Right lobe of liver (tissue), 6 donors: ENCODE measurements at regions not wholly inside any gene's neighbourhood (a gene's known extent, or its start where the extent isn't known, plus 50 kb on each side); places are given as distances from the start of the nearest gene placed in this dataset.

Experiments
- ATAC-seq, 4 donors: fragments of 200-7000 bp; cut with Tn5 transposase; one replicate each; pipeline ENCODE4 v1.9.1; 2020; ENCODE audit warnings: mild to moderate bottlenecking in 4 of 4, moderate library complexity in 4 of 4
- DNase-seq, 3 donors: peaks; one replicate each; pipeline ENCODE4 v3.0.0-alpha.2; 2020
- H3K27ac ChIP-seq, 3 donors: fragments of 200-600 bp; one replicate each; pipeline ENCODE4 v1.8.0; 2022
- H3K27me3 ChIP-seq, 2 donors: fragments of 200-600 bp; one replicate each; pipeline ENCODE4 v1.8.0; 2022
- H3K36me3 ChIP-seq, 4 donors: fragments of 200-600 bp; sonication (generic) in 1 of 4; one replicate each; pipeline versions ENCODE4 v1.5.1 to v1.8.0; 2017 to 2022; ENCODE audit warnings: control low read depth in 1 of 4
- H3K4me1 ChIP-seq, 4 donors: fragments of 200-600 bp; sonication (generic) in 1 of 4; one replicate each; pipeline versions ENCODE4 v1.5.1 to v1.8.0; 2017 to 2022; ENCODE audit warnings: control low read depth in 1 of 4
- H3K4me3 ChIP-seq, 3 donors: fragments of 200-600 bp; one replicate each; pipeline ENCODE4 v1.8.0; 2022
- H3K9me3 ChIP-seq, 4 donors: fragments of 200-600 bp; sonication (generic) in 1 of 4; one replicate each; pipeline versions ENCODE4 v1.5.1 to v1.8.0; 2017 to 2022; ENCODE audit warnings: control low read depth in 1 of 4
- POLR2A ChIP-seq: fragments of 450-650 bp; IDR thresholded peaks from one replicate; pipeline ENCODE4 v1.6.1; 2017; ENCODE audit warnings: antibody characterized with exemption, mild to moderate bottlenecking
- WGBS: methylation state at CpG from one replicate; pipeline ENCODE4 v1.1.6; 2018; ENCODE audit warnings: low coverage, low lambda C conversion rate; ENCODE audit not compliant: insufficient coverage; ENCODE audit errors: missing lambda C conversion rate; 5-methylcytosine and 5-hydroxymethylcytosine counted together
- intact Hi-C, 2 donors: fragments of 100-400 bp; cut with DNase I; formaldehyde crosslinking; loops; one replicate each; pipeline versions ENCODE4 v1.11.2 to v1.14.1; 2022
- TF ChIP-seq, protein P1 (sequence below), 4 donors: fragments of 200-600 bp in 3 of 4; fragments of 450-650 bp in 1 of 4; IDR thresholded peaks; one replicate each; pipeline versions ENCODE4 v1.5.1 to v1.8.0; 2016 to 2022; ENCODE audit warnings: antibody characterized with exemption in 4 of 4, mild to moderate bottlenecking in 2 of 4
- donor health status: DM: no; HTN: yes; CAD: no.
- donor health status: DM: no; HTN: no; CAD: no.
- donor health status: DM: no; HTN: no; CAD: no.
- donor health status: DM: no; HTN: yes; CAD: no.
- donor health status: DM: no; HTN: yes; CAD: no.

- Histone ChIP-seq H3K36me3 (no peaks in the 10 kb centered on the region), H3K4me1 (no peaks in the 10 kb centered on the region), H3K27ac (no peak overlapping the region), H3K9me3 (no peaks in the 10 kb centered on the region), H3K4me3 (no peak overlapping the region), H3K27me3 (no peaks in the 10 kb centered on the region)
- no peak for TF ChIP-seq POLR2A
- TF ChIP-seq, protein P1, sequence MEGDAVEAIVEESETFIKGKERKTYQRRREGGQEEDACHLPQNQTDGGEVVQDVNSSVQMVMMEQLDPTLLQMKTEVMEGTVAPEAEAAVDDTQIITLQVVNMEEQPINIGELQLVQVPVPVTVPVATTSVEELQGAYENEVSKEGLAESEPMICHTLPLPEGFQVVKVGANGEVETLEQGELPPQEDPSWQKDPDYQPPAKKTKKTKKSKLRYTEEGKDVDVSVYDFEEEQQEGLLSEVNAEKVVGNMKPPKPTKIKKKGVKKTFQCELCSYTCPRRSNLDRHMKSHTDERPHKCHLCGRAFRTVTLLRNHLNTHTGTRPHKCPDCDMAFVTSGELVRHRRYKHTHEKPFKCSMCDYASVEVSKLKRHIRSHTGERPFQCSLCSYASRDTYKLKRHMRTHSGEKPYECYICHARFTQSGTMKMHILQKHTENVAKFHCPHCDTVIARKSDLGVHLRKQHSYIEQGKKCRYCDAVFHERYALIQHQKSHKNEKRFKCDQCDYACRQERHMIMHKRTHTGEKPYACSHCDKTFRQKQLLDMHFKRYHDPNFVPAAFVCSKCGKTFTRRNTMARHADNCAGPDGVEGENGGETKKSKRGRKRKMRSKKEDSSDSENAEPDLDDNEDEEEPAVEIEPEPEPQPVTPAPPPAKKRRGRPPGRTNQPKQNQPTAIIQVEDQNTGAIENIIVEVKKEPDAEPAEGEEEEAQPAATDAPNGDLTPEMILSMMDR (IDR thresholded peaks at IDR 0.05) = no peak
- 64% methylated on average over 6 of the region's 10 CpGs for WGBS
- intact Hi-C loops = no loop called here
- ATAC-seq = no peak
- DNase-seq = no peak
These were observed 131.5 kb downstream of the RNASET2 start for GRCh38 chr6:166824880-166825250.

- no peak for TF ChIP-seq POLR2A
- TF ChIP-seq, protein P1 (IDR thresholded peaks at IDR 0.05) = no peak
- DNase-seq (no peak), ATAC-seq (no peak)
These were observed 132.0 kb downstream of the RNASET2 start for GRCh38 chr6:166824146-166824879.

GRCh38 chr6:166822609-166823008 is 133.7 kb downstream of the RNASET2 start:
- 38% methylated on average over 1 of the region's 1 CpG for WGBS
- Histone ChIP-seq H3K27ac (no peak overlapping the region), H3K4me3 (no peak overlapping the region), H3K36me3 (no peaks in the 10 kb centered on the region), H3K9me3 (no peaks in the 10 kb centered on the region), H3K4me1 (no peaks in the 10 kb centered on the region), H3K27me3 (no peaks in the 10 kb centered on the region)
- ATAC-seq (no peak), DNase-seq (no peak)
- intact Hi-C loops = no loop called here
- TF ChIP-seq, protein P1 (IDR thresholded peaks at IDR 0.05) = no peak
- TF ChIP-seq POLR2A = no peak

More at GRCh38 chr6:166824146-166824879, 132.0 kb downstream of the RNASET2 start:
- Histone ChIP-seq H3K9me3 (no peaks in the 10 kb centered on the region), H3K27me3 (no peaks in the 10 kb centered on the region), H3K4me3 (no peak overlapping the region), H3K4me1 (no peaks in the 10 kb centered on the region), H3K36me3 (no peaks in the 10 kb centered on the region), H3K27ac (no peak overlapping the region)
- 62% methylated on average over 6 of the region's 10 CpGs for WGBS
- intact Hi-C loops = no loop called here

DNA sequence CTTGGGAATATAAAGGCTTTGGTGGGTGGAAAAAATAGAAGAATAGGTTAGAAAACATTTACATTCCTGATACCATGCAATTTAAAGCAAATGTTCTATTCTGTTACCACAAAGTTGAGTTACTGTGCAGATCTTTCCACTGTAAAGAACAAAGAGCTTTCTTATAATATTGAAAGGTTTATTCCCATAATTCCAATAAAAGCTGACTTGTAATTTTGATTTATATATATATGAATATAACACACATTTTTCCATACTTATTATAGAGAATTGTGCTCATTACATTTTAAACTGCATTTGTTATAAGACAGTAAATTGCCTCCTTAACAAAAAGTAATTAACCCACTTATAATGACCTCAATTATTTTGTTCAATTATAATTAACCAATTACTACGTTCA is 135.9 kb downstream of the RNASET2 start:
- WGBS = 79% methylated on average over 1 of the region's 1 CpG
- ATAC-seq = no peak
- intact Hi-C loops = no loop called here
- H3K27me3 ChIP-seq = no peaks in the 10 kb centered on the region
- no peak overlapping the region for H3K4me3 ChIP-seq
- H3K27ac ChIP-seq = no peak overlapping the region
- H3K9me3 ChIP-seq = no peaks in the 10 kb centered on the region
- no peak for DNase-seq
- no peaks in the 10 kb centered on the region for H3K4me1 ChIP-seq
- no peaks in the 10 kb centered on the region for H3K36me3 ChIP-seq
- TF ChIP-seq POLR2A = no peak
- TF ChIP-seq, protein P1 (IDR thresholded peaks at IDR 0.05) = no peak
